OCI-LY1 (cell line): ENCODE measurements at regions not wholly inside any gene's neighbourhood (a gene's known extent, or its start where the extent isn't known, plus 50 kb on each side); places are given as distances from the start of the nearest gene placed in this dataset.

Experiments used
- H2AFZ ChIP-seq: fragments of 200-600 bp; sonication (generic), shearing (Covaris generic); 2 replicates; pipeline ENCODE4 v1.6.0; 2014; ENCODE audit warnings: antibody characterized with exemption, mild to moderate bottlenecking, low read length
- H3F3A ChIP-seq: fragments of 200-600 bp; sonication (generic), shearing (Covaris generic); 2 replicates; pipeline ENCODE4 v1.6.0; 2014; ENCODE audit warnings: mild to moderate bottlenecking, antibody characterized with exemption, low read length, moderate library complexity; ENCODE audit not compliant: insufficient read depth
- H3K27ac ChIP-seq: fragments of 200-600 bp; sonication (generic); 2 replicates; pipeline ENCODE4 v1.5.1; 2014; ENCODE audit warnings: low read length, mixed run types, mild to moderate bottlenecking, low read depth; ENCODE audit not compliant: poor library complexity, severe bottlenecking
- H3K27me3 ChIP-seq: fragments of 200-600 bp; sonication (generic); 2 replicates; pipeline ENCODE4 v1.6.0; 2014; ENCODE audit warnings: antibody characterized with exemption, mild to moderate bottlenecking, low read length, moderate library complexity; ENCODE audit not compliant: insufficient read depth
- H3K36me3 ChIP-seq: fragments of 200-600 bp; sonication (generic); 2 replicates; pipeline ENCODE4 v1.6.1; 2014; ENCODE audit warnings: mild to moderate bottlenecking, antibody characterized with exemption, low read length, moderate library complexity, mixed read lengths; ENCODE audit not compliant: insufficient read depth
- H3K4me1 ChIP-seq: fragments of 200-600 bp; sonication (generic); 2 replicates; pipeline ENCODE4 v1.5.1; 2014; ENCODE audit warnings: mild to moderate bottlenecking, low read length, moderate library complexity; ENCODE audit not compliant: insufficient read depth, severe bottlenecking
- H3K4me2 ChIP-seq: fragments of 200-600 bp; sonication (generic), shearing (Covaris generic); 2 replicates; pipeline ENCODE4 v1.6.1; 2014; ENCODE audit warnings: low read length
- H3K4me3 ChIP-seq: fragments of 200-600 bp; sonication (generic); 2 replicates; pipeline ENCODE4 v1.5.1; 2014; ENCODE audit warnings: low read length, low read depth, mild to moderate bottlenecking, mixed read lengths; ENCODE audit not compliant: poor library complexity, severe bottlenecking
- H3K79me2 ChIP-seq: fragments of 200-600 bp; shearing (Covaris generic); 2 replicates; pipeline ENCODE4 v1.6.1; 2016; ENCODE audit warnings: mixed run types, low read length, mixed read lengths; ENCODE audit not compliant: insufficient read depth
- H3K9ac ChIP-seq: fragments of 200-600 bp; sonication (generic), shearing (Covaris generic); 2 replicates; pipeline ENCODE4 v1.6.1; 2014; ENCODE audit warnings: mild to moderate bottlenecking, low read length, mixed read lengths
- H3K9me2 ChIP-seq: fragments of 200-600 bp; sonication (generic), shearing (Covaris generic); 2 replicates; pipeline ENCODE4 v1.6.1; 2014; ENCODE audit warnings: low read depth, mild to moderate bottlenecking, low read length, mixed read lengths
- H3K9me3 ChIP-seq: fragments of 200-600 bp; shearing (Covaris generic); 2 replicates; pipeline ENCODE4 v1.6.1; 2014; ENCODE audit warnings: low read length, mixed read lengths
- H4K20me1 ChIP-seq: fragments of 200-600 bp; sonication (generic), shearing (Covaris generic); 2 replicates; pipeline ENCODE4 v1.6.0; 2016; ENCODE audit warnings: mild to moderate bottlenecking, low read length; ENCODE audit not compliant: insufficient read depth
- EZH2 ChIP-seq: fragments of 200-600 bp; sonication (generic), shearing (Covaris generic); IDR thresholded peaks from 2 replicates; pipeline ENCODE4 v1.8.0; 2017; ENCODE audit warnings: borderline replicate concordance, mixed run types, mild to moderate bottlenecking, antibody characterized with exemption, low read length, moderate library complexity, mixed read lengths
- TF ChIP-seq, protein P1 (sequence below): fragments of 200-600 bp; sonication (generic), shearing (Covaris generic); IDR thresholded peaks from 2 replicates; pipeline ENCODE4 v1.5.1; 2017; ENCODE audit warnings: mild to moderate bottlenecking, antibody characterized with exemption, low read length, moderate library complexity, mixed read lengths

- H2AFZ ChIP-seq, result no peak overlapping the region
- H3F3A ChIP-seq, result no peaks in the 10 kb centered on the region
- H3K27ac ChIP-seq, result no peak overlapping the region
- H3K9me3 ChIP-seq, result no peaks in the 10 kb centered on the region
- TF ChIP-seq, protein P1, sequence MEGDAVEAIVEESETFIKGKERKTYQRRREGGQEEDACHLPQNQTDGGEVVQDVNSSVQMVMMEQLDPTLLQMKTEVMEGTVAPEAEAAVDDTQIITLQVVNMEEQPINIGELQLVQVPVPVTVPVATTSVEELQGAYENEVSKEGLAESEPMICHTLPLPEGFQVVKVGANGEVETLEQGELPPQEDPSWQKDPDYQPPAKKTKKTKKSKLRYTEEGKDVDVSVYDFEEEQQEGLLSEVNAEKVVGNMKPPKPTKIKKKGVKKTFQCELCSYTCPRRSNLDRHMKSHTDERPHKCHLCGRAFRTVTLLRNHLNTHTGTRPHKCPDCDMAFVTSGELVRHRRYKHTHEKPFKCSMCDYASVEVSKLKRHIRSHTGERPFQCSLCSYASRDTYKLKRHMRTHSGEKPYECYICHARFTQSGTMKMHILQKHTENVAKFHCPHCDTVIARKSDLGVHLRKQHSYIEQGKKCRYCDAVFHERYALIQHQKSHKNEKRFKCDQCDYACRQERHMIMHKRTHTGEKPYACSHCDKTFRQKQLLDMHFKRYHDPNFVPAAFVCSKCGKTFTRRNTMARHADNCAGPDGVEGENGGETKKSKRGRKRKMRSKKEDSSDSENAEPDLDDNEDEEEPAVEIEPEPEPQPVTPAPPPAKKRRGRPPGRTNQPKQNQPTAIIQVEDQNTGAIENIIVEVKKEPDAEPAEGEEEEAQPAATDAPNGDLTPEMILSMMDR, result no peak
- no peak for TF ChIP-seq EZH2
- H3K79me2 ChIP-seq, result no peaks in the 10 kb centered on the region
- no peaks in the 10 kb centered on the region for H3K4me1 ChIP-seq
- H3K4me3 ChIP-seq, result no peak overlapping the region
- H3K4me2 ChIP-seq, result no peak overlapping the region
- H3K27me3 ChIP-seq, result no peaks in the 10 kb centered on the region
- no peaks in the 10 kb centered on the region for H3K36me3 ChIP-seq
- H3K9me2 ChIP-seq, result no peaks in the 10 kb centered on the region
- H4K20me1 ChIP-seq, result no peaks in the 10 kb centered on the region
- no peak overlapping the region for H3K9ac ChIP-seq
These were observed 746.4 kb downstream of the BRD1 start for GRCh38 chr22:49081261-49081666.

DNA sequence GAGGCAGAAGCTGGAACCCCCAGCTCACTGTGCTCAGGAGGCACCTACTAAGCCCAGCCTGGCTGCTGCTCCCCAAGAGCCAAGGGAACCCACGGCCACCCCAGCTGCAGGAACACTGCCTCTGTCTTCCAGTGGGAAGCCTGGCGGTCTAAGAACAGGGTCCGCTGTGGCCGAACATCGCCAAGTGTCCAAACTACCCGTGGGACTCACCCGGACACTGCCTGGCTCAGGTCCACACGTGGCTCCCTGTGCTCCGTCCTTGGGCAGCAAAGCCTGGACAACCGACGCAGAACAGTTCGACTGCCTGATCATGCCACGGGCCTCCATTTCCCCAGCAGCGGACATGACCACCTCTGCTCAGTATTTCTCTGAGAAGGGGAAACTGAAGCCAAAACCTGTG lies 747.0 kb downstream of the BRD1 start:
- no peaks in the 10 kb centered on the region for H3K9me2 ChIP-seq
- H3F3A ChIP-seq, result no peaks in the 10 kb centered on the region
- no peaks in the 10 kb centered on the region for H3K4me1 ChIP-seq
- TF ChIP-seq, protein P1, result no peak
- no peak for TF ChIP-seq EZH2
- H3K36me3 ChIP-seq, result no peaks in the 10 kb centered on the region
- H4K20me1 ChIP-seq, result no peaks in the 10 kb centered on the region
- H2AFZ ChIP-seq, result no peak overlapping the region
- no peak overlapping the region for H3K4me3 ChIP-seq
- H3K9ac ChIP-seq, result no peak overlapping the region
- H3K4me2 ChIP-seq, result no peak overlapping the region
- H3K9me3 ChIP-seq, result no peaks in the 10 kb centered on the region
- H3K27ac ChIP-seq, result no peak overlapping the region
- H3K79me2 ChIP-seq, result no peaks in the 10 kb centered on the region
- H3K27me3 ChIP-seq, result no peaks in the 10 kb centered on the region

DNA sequence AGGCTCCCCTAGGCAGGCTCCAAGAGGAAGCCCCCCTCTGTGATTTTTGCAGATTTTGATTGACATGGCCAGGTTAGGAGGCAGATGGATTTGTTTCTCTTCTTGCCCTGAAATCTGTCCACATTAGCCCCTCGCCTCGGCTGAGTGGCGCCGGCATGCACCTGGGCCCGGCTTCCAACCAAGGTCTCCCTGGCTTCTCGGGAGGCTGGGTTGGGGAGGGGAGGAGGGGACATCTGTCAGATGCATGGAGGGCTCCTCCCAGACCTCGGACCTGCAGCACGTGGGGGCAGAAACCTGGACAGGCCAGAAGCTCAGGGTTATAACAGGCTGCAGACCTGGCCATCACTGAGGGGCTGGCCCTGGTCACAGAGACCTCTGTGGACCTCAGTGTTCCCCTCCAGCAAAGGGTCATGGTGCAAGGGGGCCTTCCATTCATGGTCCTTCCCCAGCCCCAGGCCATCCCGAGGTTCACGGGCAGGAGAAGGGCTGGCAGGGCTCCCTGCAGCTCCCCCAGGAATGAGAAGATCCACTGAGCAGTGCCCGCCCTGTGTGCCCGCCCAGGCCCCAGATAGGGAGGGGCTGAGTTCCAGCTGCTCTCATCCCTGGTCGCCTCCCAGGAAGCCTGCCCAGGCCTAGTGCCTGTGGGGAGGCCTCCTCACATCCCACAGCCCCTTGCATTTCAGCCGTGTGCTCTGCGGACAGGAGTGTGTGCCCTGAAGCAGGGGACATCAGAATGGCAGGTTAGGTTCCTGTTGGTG lies 747.8 kb downstream of the BRD1 start:
- no peak overlapping the region for H3K9ac ChIP-seq
- no peak overlapping the region for H3K4me2 ChIP-seq
- no peaks in the 10 kb centered on the region for H3F3A ChIP-seq
- no peaks in the 10 kb centered on the region for H4K20me1 ChIP-seq
- no peak overlapping the region for H2AFZ ChIP-seq
- H3K27me3 ChIP-seq, result no peaks in the 10 kb centered on the region
- H3K79me2 ChIP-seq, result no peaks in the 10 kb centered on the region
- TF ChIP-seq, protein P1, result no peak
- no peak for TF ChIP-seq EZH2
- H3K27ac ChIP-seq, result no peak overlapping the region
- H3K4me3 ChIP-seq, result no peak overlapping the region
- H3K9me3 ChIP-seq, result no peaks in the 10 kb centered on the region
- no peaks in the 10 kb centered on the region for H3K4me1 ChIP-seq
- H3K36me3 ChIP-seq, result no peaks in the 10 kb centered on the region
- H3K9me2 ChIP-seq, result no peaks in the 10 kb centered on the region
